ENCODE measurements at regions not wholly inside any gene's neighbourhood (a gene's known extent, or its start where the extent isn't known, plus 50 kb on each side); places are given as distances from the start of the nearest gene placed in this dataset.

GRCh38 chr5:10030219-10030831 lies 219.4 kb downstream of the ATPSCKMT start:
- H3K4me2 ChIP-seq (ENCODE audit: control insufficient read depth, extremely low read depth, insufficient read depth, low read depth, low read length) = no peak overlapping the region
- no peaks in the 10 kb centered on the region for H3K36me3 ChIP-seq (ENCODE audit: control insufficient read depth in 2 of 2, extremely low read depth in 1 of 2, insufficient read depth in 2 of 2, low read length in 2 of 2)
- H3K4me1 ChIP-seq (ENCODE audit: control insufficient read depth, extremely low read depth, insufficient read depth, low read length) = no peaks in the 10 kb centered on the region
- FAIRE-seq (no peak), DNase-seq (ENCODE audit: low read depth, low spot score) (no peak)
- H3K4me3 ChIP-seq (ENCODE audit: control insufficient read depth in 2 of 3, extremely low read depth in 1 of 3, insufficient read depth in 2 of 3, low read depth in 1 of 3, low read length in 3 of 3) = no peak overlapping the region
- no peaks in the 10 kb centered on the region for H3K27me3 ChIP-seq (ENCODE audit: control insufficient read depth, extremely low read depth, insufficient read depth, low read length)
- H3K9me1 ChIP-seq (ENCODE audit: control insufficient read depth, extremely low read depth, insufficient read depth, low read length) = no peaks in the 10 kb centered on the region
- TF ChIP-seq CTCF (optimal IDR thresholded peaks at IDR 0.05 in 1 of 3, IDR thresholded peaks at IDR 0.05 in 1 of 3, conservative IDR thresholded peaks at IDR 0.05 in 1 of 3; ENCODE audit: extremely low read depth in 1 of 3, insufficient read depth in 2 of 3, low read length in 3 of 3) = peak; percentile 29 to 54 (median 49)
- TF ChIP-seq EZH2 (IDR thresholded peaks at IDR 0.05; ENCODE audit: low read length) = no peak
- no peaks in the 10 kb centered on the region for H4K20me1 ChIP-seq (ENCODE audit: control insufficient read depth, extremely low read depth, insufficient read depth, low read length)
- no peak overlapping the region for H3K27ac ChIP-seq (ENCODE audit: control insufficient read depth, insufficient read depth, low read length)
- H3K9ac ChIP-seq (ENCODE audit: control insufficient read depth, extremely low read depth, insufficient read depth, low read length) = no peak overlapping the region
- no peak overlapping the region for H2AFZ ChIP-seq (ENCODE audit: control insufficient read depth, low read length)
- dilution Hi-C loops (cut with MboI; ENCODE audit: extremely low pct_ligation_motif_present, low sequenced_read_pairs) = no loop called here
- no peaks in the 10 kb centered on the region for H3K9me3 ChIP-seq (ENCODE audit: control insufficient read depth, low read depth, low read length)
- H3K79me2 ChIP-seq (ENCODE audit: control insufficient read depth, insufficient read depth, low read length) = no peaks in the 10 kb centered on the region

GRCh38 chr5:10023494-10023893 lies 226.2 kb downstream of the ATPSCKMT start:
- DNase-seq (ENCODE audit: low read depth, low spot score) (no peak), FAIRE-seq (no peak)
- H3K9me3 ChIP-seq (ENCODE audit: control insufficient read depth, low read depth, low read length) = no peaks in the 10 kb centered on the region
- H3K27me3 ChIP-seq (ENCODE audit: control insufficient read depth, extremely low read depth, insufficient read depth, low read length) = no peaks in the 10 kb centered on the region
- no peak overlapping the region for H3K4me3 ChIP-seq (ENCODE audit: control insufficient read depth in 2 of 3, extremely low read depth in 1 of 3, insufficient read depth in 2 of 3, low read depth in 1 of 3, low read length in 3 of 3)
- no peaks in the 10 kb centered on the region for H3K36me3 ChIP-seq (ENCODE audit: control insufficient read depth in 2 of 2, extremely low read depth in 1 of 2, insufficient read depth in 2 of 2, low read length in 2 of 2)
- no peak overlapping the region for H3K4me2 ChIP-seq (ENCODE audit: control insufficient read depth, extremely low read depth, insufficient read depth, low read depth, low read length)
- no peak overlapping the region for H3K9ac ChIP-seq (ENCODE audit: control insufficient read depth, extremely low read depth, insufficient read depth, low read length)
- no peak overlapping the region for H2AFZ ChIP-seq (ENCODE audit: control insufficient read depth, low read length)
- dilution Hi-C loops (cut with MboI; ENCODE audit: extremely low pct_ligation_motif_present, low sequenced_read_pairs) = no loop called here
- TF ChIP-seq CTCF (optimal IDR thresholded peaks at IDR 0.05 in 1 of 3, IDR thresholded peaks at IDR 0.05 in 1 of 3, conservative IDR thresholded peaks at IDR 0.05 in 1 of 3; ENCODE audit: extremely low read depth in 1 of 3, insufficient read depth in 2 of 3, low read length in 3 of 3) (no peak), EZH2 (IDR thresholded peaks at IDR 0.05; ENCODE audit: low read length) (no peak)
- no peaks in the 10 kb centered on the region for H3K79me2 ChIP-seq (ENCODE audit: control insufficient read depth, insufficient read depth, low read length)
- no peaks in the 10 kb centered on the region for H3K9me1 ChIP-seq (ENCODE audit: control insufficient read depth, extremely low read depth, insufficient read depth, low read length)
- peaks cover 5% of the 10 kb centered on the region for H3K4me1 ChIP-seq (ENCODE audit: control insufficient read depth, extremely low read depth, insufficient read depth, low read length)
- no peak overlapping the region for H3K27ac ChIP-seq (ENCODE audit: control insufficient read depth, insufficient read depth, low read length)
- H4K20me1 ChIP-seq (ENCODE audit: control insufficient read depth, extremely low read depth, insufficient read depth, low read length) = no peaks in the 10 kb centered on the region
